Activated CD8-positive, alpha-beta memory T cell treated with anti-CD3 and anti-CD28 coated beads, Interleukin-2, amount 50 U/mL, for 24 hours (primary cell): ENCODE measurements at regions not wholly inside any gene's neighbourhood (a gene's known extent, or its start where the extent isn't known, plus 50 kb on each side); places are given as distances from the start of the nearest gene placed in this dataset.

Source experiments
- DNase-seq: peaks from one replicate; pipeline ENCODE4 v3.0.0-alpha.2; 2020; ENCODE audit errors: extremely low read depth

DNA sequence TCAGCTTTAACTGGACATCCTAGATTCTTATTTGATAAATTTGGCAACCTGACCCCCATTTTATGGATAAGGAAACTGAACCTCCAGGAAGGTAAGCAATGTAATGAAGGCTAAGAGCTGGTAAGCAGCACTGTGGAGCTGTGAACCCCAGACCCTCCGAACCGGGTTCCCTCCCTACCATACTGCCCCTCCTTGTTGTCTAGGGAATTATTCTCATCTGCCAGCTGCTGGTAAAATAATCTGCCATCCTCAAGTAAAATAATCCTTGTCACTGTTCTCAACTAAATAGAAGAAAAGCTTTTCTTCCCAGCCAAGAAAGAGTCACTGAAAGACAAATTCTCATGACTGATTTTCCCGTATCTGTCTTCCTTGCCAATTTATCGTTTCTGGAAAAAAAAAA, 55.8 kb upstream of the PRDX6 start:
- DNase-seq: no peak

DNA sequence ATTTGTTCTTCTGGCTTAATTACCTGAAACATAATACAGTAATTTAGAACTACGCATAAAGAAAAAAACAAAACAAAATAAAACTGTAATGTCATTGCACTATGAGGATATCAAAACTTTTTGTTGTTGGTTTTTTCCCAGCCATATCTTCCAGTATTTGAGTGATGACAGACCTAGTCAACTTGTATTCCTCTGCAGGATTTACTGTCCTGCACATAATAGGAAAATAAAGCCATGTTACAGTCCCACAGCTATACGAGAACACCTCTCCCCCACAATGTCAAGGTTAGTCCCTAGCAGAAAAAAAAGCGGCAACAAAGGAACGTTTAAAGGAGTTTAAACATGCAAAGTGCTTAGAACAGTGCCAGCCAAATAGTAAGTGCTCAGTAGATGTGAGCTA, 55.3 kb upstream of the PRDX6 start:
- DNase-seq: no peak

DNA sequence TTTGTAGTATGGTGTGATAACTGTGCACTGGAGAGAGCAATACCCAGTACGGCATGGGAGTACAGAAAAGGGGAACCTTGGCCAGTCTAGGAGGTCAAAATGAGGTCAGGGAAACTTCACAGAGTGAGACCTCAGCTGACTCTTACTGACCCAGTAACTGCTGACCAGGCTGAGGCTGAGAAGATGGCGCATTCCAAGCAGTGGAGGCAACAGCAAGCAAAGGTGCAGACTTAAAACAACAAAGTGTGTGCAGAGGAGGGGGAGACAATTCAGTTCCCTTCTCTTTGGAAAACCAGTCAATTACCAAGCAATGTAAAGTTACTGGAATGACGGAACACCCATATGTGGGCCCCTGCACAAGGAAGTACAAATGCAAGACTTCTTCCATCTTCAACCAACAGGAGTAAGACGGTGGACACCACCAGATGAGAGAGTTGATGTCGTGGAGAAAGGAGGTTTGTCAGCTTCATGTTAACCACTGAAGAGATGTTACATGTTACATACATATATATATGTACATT, 54.6 kb upstream of the PRDX6 start:
- no peak for DNase-seq

DNA sequence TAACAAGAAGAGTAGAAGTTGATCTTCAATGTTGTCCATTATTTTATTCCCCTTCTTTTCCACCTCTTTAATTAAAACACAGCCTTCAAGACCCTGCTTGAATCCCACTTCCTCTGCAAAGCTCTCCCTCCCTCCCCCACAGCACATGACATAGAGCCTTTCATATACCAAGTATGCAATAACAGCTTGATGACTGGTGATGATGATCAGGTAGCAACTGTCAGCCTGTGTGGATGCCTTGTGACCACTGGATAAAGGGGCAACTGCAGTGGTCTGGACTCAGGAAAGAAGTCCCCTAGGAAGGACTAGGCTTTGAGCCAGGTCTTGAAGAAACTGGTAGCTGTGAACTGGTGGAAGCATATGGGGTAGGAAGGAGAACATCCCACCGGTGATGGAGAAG, 53.8 kb upstream of the PRDX6 start:
- no peak for DNase-seq

DNA sequence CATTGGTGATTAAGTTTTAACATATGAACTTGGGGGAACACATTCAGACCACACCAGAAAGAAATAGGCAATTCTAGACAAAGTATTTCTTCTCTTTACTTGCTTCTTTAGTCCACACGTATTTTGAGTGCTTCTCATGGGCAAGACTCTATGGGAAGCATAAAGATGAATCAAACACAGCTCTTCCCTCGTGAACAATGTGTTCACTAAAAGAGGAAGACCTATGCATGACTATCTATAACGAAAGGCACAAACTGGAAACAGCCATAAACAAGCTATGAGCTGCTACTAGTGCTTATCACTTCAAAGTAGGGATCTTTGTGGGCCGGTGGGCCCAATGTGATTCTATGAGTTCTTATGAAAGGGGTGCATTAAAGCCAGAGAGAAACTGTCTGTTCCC, 53.0 kb upstream of the PRDX6 start:
- no peak for DNase-seq

DNA sequence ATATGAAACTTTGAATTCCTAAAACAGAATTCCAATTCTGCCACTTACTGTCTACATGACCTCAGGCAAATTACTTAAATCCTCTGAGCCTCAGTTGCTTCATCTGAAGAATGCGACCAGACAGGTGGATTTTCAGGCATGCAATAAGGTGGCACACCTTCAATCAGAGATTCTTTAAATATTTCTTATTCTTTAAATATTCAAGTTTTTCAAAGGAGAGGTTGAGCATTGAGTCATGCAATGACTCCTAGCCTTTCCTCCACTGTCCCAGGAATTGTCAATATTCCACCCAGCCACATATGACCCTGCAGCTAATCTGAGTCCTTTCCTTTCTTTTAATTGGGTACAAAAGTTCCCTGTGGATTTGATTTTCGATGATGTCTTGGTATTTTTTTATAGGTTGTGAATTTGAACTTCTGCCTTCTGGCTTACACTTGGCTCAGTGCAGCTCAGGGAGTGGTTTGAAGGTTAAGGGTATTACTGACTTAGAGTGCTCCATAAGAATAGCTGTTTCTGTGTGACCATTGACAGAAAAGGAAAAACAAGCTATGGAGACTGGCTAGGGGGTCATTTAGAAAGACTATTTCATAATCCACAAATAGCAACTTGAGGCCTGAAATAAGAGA, 52.2 kb upstream of the PRDX6 start:
- DNase-seq: no peak

DNA sequence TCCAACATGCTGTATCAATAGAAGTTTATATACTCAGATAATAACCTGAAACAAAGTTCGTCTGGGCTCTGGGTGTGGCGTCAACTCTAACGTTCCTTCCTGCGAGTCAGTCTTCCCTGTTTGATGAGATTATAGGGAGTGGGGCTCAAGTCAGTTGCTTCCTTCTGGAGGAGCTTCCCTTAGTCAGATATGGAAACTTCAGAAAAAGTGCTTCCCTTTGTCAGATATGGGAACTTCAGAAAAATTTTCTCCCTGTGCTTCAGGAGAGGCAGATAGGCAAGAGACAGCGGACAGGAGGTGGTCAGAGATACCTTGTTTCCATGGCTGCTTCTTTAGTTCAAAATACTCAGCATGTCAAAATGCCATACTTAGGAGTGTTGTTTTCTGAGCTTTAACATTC, 51.1 kb upstream of the PRDX6 start:
- no peak for DNase-seq

DNA sequence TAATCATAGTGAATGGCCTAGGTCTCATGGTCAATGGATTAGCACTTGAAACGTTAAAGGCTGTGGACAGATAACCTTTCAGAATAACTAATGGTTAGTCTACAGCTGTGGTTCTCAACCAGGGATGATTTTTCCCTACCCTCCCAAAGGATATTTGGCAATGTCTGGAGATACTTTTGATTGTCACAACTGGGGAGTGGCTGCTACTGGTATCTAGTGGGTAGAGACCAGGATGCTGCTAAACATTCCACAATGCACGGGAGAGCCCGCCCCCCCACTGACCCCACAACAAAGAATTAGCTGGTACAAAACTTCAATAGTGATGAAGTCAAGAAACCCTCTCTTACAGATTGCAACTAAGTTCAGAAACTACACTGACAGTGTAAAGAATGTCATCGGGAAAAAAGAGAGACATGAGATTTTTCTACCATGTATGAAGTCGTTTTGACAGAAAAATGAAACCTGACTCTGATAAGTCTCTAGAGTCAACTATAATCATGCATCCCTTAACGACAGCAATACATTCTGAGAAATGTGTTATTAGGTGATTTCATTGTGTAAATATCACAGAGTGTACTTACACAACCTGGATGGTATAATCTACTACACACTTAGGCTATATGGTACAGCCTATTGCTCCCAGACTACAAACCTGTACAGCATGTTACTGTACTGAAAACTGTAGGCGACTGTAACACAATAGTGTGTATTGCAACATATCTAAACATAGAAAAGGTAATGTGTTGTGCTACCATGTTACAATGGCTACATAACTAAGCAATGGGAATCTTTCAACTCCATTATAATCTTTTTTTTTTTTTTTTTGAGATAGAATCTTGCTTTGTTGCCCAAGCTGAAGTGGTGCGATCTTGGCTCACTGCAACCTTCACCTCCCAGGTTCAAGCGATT, 49.7 kb upstream of the PRDX6 start:
- no peak for DNase-seq
